Pulmonary artery endothelial cell (primary cell): ENCODE measurements at regions not wholly inside any gene's neighbourhood (a gene's known extent, or its start where the extent isn't known, plus 50 kb on each side); places are given as distances from the start of the nearest gene placed in this dataset.
"Not testable (repeated sequence)": the region's sequence is repeated elsewhere in the genome, so short reads cannot be mapped to it uniquely, and the experiment has no call there.

ENCODE experiments used
- DNase-seq: peaks from one replicate; pipeline ENCODE4 v3.0.0-alpha.2; 2011; ENCODE audit warnings: low read depth, low spot score

GRCh38 chr6:67909354-67909753, 725.7 kb upstream of the ADGRB3 start:
- DNase-seq = no peak

DNA sequence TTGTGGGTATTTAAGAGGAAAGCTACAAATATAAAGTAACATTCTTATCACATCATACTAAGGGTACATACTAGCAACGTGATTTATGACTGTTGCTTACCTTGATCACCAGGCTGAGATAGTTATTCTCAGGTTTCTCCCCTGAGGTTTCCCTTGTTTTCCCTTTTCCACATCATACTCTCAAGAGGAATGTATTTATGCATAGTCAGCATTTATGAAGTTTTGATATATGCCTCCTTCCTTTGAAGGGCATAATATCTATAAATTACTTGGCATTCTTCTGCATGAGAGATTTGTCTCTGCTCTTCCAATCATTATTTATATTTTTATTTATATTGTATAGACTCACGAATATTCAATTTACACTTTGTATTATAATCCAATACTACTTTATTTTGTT, 726.7 kb upstream of the ADGRB3 start:
- DNase-seq = no peak

- not testable (repeated sequence) for DNase-seq
These were observed 730.3 kb upstream of the ADGRB3 start for GRCh38 chr6:67904735-67905134.

DNA sequence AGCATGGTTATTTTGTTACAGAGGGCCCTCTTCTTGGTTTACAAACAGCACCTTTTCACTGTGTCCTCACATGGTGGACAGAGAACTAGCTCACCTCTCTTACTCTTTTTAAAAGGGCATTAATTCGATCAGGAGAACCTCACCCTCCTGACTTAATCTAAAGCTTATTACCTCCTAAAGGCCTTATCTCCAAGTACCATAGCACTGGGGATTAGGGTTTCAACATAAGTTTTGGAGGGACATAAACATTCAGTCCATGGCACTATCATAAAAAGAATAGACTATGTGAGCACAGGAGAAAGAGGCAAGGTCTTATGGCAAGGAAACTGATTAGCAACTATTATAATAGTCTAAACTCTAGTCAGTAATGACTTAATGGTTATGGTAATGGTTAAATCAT, 736.2 kb upstream of the ADGRB3 start:
- no peak for DNase-seq

DNA sequence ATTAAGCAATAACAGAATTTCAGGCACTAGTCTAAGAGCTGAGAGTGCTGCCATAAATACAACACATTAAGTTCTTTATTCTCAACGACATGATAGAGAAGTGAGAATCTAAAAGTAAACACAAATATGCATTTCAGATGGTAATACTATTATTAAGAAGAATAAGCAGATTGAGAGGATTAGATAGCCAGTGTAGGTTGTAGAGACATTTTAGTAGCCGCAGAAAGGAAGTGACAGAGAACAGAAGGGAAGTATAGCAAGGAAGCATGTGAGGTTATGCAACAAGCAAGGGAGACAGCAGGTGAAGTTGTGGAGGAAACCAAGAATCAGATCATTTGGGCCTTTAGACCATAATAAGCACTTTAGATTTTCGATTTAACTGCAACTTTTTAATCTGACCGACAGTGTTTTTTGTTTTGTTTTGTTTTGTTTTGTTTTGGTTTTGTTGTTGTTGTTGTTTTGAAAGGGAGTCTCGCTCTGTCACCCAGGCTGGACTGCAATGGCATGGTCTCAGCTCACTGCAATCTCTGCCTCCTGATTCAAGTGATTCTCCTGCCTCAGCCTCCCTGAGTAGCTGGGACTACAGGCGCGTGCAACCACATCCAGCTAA, 737.0 kb upstream of the ADGRB3 start:
- no peak for DNase-seq

- no peak for DNase-seq
These were observed 738.6 kb upstream of the ADGRB3 start for GRCh38 chr6:67896476-67896875.

DNA sequence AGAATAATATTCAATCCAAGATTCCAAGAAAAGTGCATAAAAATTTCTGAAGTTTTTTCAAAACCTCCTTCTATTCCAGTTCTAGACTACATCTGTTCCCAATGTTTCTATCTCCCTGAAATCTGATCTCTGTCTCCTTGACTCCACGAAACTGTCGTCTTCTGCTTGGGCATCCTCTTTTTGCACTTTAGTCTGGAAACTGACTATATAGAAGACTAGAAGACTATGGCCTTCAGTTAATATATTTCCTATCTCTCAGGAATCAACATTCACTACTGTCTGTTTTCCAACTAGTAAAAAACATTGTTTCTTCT, 745.4 kb upstream of the ADGRB3 start:
- DNase-seq = no peak

GRCh38 chr6:67888886-67889681, 746.0 kb upstream of the ADGRB3 start:
- DNase-seq = no peak

DNA sequence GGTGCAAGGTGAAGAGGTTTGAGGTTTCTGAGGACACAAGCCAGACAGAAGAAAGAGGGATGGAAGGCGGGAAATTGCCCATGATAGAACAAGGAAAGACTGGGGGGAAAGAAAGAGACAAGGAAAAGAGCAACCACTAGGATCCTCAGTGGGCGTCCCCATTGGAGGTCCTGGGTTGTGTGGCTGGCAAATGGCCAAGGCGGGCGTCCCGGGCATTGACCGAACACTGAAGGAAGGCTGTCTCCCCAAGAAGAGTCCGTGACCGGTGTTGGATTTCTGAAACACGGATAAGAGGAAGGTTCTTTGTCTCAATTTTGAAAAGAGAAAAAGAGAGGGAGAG, 746.6 kb upstream of the ADGRB3 start:
- no peak for DNase-seq

GRCh38 chr6:67887747-67888545, 747.1 kb upstream of the ADGRB3 start:
- DNase-seq = no peak

DNA sequence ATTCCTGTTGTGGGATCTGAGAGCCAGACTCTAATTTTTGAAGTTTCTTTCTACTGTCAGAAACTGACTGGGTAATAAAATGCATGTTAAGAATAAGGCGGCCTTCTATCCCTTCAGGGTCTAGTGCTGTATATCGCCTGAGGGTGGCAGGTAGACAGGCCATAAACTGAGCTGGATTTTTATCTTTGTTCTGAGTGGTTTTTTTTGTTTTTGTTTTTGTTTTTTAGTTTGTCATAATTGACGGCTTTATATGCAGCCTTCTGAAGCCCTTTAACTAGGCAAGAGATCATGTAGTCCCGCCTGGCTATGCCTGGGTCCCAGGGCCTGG, 747.7 kb upstream of the ADGRB3 start:
- no peak for DNase-seq

- no peak for DNase-seq
These were observed 748.2 kb upstream of the ADGRB3 start for GRCh38 chr6:67886840-67887292.

GRCh38 chr6:67886036-67886707, 748.9 kb upstream of the ADGRB3 start:
- no peak for DNase-seq

DNA sequence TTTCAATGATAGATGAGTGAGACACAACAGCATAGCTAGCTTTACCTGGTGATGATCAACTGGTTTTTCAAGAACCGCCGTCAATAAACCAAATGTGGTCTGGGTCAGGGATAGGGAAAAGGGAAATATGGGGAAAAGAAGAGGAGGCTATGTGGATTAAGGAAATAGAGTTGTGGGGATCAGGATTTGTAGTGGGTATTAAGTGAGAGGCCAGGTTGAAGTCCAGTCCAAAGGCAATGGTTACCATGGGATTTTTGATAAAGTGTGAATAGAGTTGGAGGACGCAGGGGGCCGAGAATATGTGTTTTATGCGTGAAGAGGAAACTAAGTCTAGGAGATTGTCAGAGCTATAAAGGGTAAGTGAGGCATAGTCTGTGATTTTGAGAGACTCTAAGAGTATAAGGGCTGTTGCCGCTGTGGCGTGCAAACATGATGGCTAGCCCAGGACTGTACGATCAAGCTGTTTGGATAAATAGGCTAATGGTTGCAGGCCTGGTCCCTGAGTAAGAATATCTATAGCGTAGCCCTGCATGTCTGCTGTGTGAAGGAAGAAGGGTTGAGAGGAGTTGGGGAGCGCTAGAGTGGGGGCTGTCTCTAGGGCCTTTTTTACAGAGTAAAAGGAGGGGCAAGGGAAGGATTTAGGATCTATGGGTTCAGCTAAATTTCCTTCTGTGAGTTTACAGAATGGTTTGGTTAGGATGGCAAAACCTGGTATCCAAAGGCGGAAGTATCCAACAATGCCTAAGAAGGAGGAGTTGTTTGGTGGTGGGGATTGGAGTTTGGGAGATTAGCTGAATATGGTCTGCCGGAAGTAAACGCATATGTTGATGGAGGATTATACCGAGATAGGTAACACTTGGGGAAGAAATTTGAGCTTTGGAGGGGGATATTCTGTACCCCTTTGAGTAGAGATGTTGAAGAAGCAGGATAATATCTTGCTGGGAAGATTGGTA, 749.7 kb upstream of the ADGRB3 start:
- no peak for DNase-seq

GRCh38 chr6:67884442-67884841, 750.6 kb upstream of the ADGRB3 start:
- no peak for DNase-seq

GRCh38 chr6:67883500-67884366, 751.3 kb upstream of the ADGRB3 start:
- DNase-seq = no peak

GRCh38 chr6:67882436-67883311, 752.4 kb upstream of the ADGRB3 start:
- DNase-seq = no peak

GRCh38 chr6:67881706-67882065, 753.4 kb upstream of the ADGRB3 start:
- DNase-seq = no peak
